Naive B cell (primary cell): ENCODE measurements at regions not wholly inside any gene's neighbourhood (a gene's known extent, or its start where the extent isn't known, plus 50 kb on each side); places are given as distances from the start of the nearest gene placed in this dataset.
"Not testable (repeated sequence)": the region's sequence is repeated elsewhere in the genome, so short reads cannot be mapped to it uniquely, and the experiment has no call there.

Experiments used
- ATAC-seq, 2 donors: fragments of 150-1000 bp; cut with Tn5 transposase; 2 replicates each; pipeline ENCODE4 v1.10.0; 2021; ENCODE audit warnings: low read depth in 2 of 2, mild to moderate bottlenecking in 2 of 2, moderate library complexity in 2 of 2
- DNase-seq: peaks from one replicate; pipeline ENCODE4 v3.0.0; 2022
- H3K27ac Mint-ChIP-seq, 6 donors: one replicate each; pipeline ENCODE4 v1.8.0; 2020 to 2022; ENCODE audit warnings: mild to moderate bottlenecking in 6 of 6, mixed read lengths in 6 of 6, moderate library complexity in 5 of 6, inconsistent platforms in 2 of 6
- H3K27me3 Mint-ChIP-seq, 3 donors: one replicate each; pipeline ENCODE4 v1.8.0; 2021 to 2022; ENCODE audit warnings: mixed read lengths in 3 of 3, mild to moderate bottlenecking in 1 of 3
- H3K36me3 Mint-ChIP-seq, 2 donors: one replicate each; pipeline ENCODE4 v1.8.0; 2020 to 2022; ENCODE audit warnings: mixed read lengths in 2 of 2, inconsistent platforms in 1 of 2, mild to moderate bottlenecking in 1 of 2
- H3K4me1 Mint-ChIP-seq, 3 donors: one replicate each; pipeline ENCODE4 v1.8.0; 2020 to 2022; ENCODE audit warnings: mixed read lengths in 3 of 3, inconsistent platforms in 1 of 3, mild to moderate bottlenecking in 1 of 3, moderate library complexity in 1 of 3
- H3K4me3 Mint-ChIP-seq, 8 donors: one replicate each; pipeline ENCODE4 v1.8.0; 2020 to 2022; ENCODE audit warnings: mild to moderate bottlenecking in 8 of 8, mixed read lengths in 8 of 8, moderate library complexity in 8 of 8, inconsistent platforms in 2 of 8
- H3K9me3 Mint-ChIP-seq, 7 donors: one replicate each; pipeline ENCODE4 v1.8.0; 2020 to 2022; ENCODE audit warnings: mixed read lengths in 7 of 7, mild to moderate bottlenecking in 5 of 7, inconsistent platforms in 2 of 7, moderate library complexity in 1 of 7

DNA sequence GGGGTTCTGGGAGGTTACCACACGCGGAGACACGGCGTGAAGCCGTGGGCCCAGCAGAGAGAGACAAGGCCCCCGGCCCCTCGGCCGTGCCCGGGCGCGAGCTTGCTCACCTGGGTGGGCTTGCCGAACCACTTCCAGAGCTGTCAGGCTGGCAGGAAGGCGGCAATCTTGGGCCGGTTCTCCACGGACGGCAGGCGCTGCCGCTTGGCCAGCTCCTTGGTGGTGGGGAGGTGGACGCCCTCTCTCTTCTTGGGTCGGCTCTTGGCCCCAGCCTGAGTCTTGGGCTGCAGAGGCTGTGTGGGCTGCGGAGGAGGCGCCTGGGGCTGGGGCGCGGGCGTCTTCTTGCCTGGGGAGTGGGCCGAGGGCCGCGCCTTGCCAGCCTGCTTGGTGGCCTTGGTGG is 426.5 kb upstream of the ZNF722 start:
- not testable (repeated sequence) for ATAC-seq, H3K27me3 Mint-ChIP-seq, H3K27ac Mint-ChIP-seq, H3K36me3 Mint-ChIP-seq, H3K4me3 Mint-ChIP-seq, DNase-seq, H3K4me1 Mint-ChIP-seq
- peaks cover 8 to 17% (median 12%) of the 10 kb centered on the region in 7 donors for H3K9me3 Mint-ChIP-seq

GRCh38 chr7:63572956-63573355 is 425.7 kb upstream of the ZNF722 start:
- not testable (repeated sequence) for H3K27ac Mint-ChIP-seq, H3K4me3 Mint-ChIP-seq, H3K4me1 Mint-ChIP-seq, DNase-seq, H3K36me3 Mint-ChIP-seq, ATAC-seq, H3K27me3 Mint-ChIP-seq
- H3K9me3 Mint-ChIP-seq, result peaks cover 10 to 18% (median 14%) of the 10 kb centered on the region in 7 donors

GRCh38 chr7:63573412-63573811 is 425.2 kb upstream of the ZNF722 start:
- DNase-seq, H3K27me3 Mint-ChIP-seq, H3K27ac Mint-ChIP-seq, H3K36me3 Mint-ChIP-seq, H3K4me3 Mint-ChIP-seq, H3K4me1 Mint-ChIP-seq, ATAC-seq: not testable (repeated sequence)
- H3K9me3 Mint-ChIP-seq, result peaks cover 9 to 21% (median 17%) of the 10 kb centered on the region in 7 donors

DNA sequence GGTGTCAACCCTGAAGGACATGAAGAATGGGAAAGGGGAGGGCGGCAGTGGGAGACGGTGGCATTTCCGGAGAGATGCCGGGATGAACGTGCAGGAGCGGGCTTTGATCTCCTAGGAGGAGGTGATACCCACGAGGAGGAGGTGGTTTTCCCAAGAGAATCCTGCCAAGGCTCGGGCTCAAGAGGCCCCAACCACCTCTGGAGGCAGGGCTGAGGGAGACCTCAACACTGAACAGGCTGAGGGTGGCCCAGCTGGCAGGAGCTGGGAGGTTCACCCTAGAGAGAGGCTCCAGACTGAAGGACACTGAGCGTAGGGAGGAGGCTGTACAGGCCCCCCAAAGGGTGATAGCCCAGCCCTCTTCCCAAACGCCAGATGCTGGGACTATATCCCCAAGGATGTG is 422.2 kb upstream of the ZNF722 start:
- not testable (repeated sequence) for H3K4me3 Mint-ChIP-seq, H3K27ac Mint-ChIP-seq, DNase-seq, H3K36me3 Mint-ChIP-seq, H3K27me3 Mint-ChIP-seq, H3K4me1 Mint-ChIP-seq, ATAC-seq
- H3K9me3 Mint-ChIP-seq, result peaks cover 8 to 28% (median 22%) of the 10 kb centered on the region in 7 donors

GRCh38 chr7:63577066-63577465 is 421.6 kb upstream of the ZNF722 start:
- H3K9me3 Mint-ChIP-seq, result peaks cover 8 to 28% (median 22%) of the 10 kb centered on the region in 7 donors
- not testable (repeated sequence) for H3K27me3 Mint-ChIP-seq, ATAC-seq, H3K4me3 Mint-ChIP-seq, DNase-seq, H3K27ac Mint-ChIP-seq, H3K4me1 Mint-ChIP-seq, H3K36me3 Mint-ChIP-seq

- peaks cover 8 to 30% (median 22%) of the 10 kb centered on the region in 7 donors for H3K9me3 Mint-ChIP-seq
- ATAC-seq, H3K4me3 Mint-ChIP-seq, DNase-seq, H3K4me1 Mint-ChIP-seq, H3K36me3 Mint-ChIP-seq, H3K27me3 Mint-ChIP-seq, H3K27ac Mint-ChIP-seq: not testable (repeated sequence)
These were observed 418.6 kb upstream of the ZNF722 start for GRCh38 chr7:63580045-63580444.

- H3K27me3 Mint-ChIP-seq, H3K4me1 Mint-ChIP-seq, DNase-seq, H3K27ac Mint-ChIP-seq, H3K36me3 Mint-ChIP-seq, ATAC-seq: not testable (repeated sequence)
- peaks cover 8 to 30% (median 22%) of the 10 kb centered on the region in 7 donors for H3K9me3 Mint-ChIP-seq
- peak overlapping the region in 1 of 8 donors; percentile 6 for H3K4me3 Mint-ChIP-seq
These were observed 417.9 kb upstream of the ZNF722 start for GRCh38 chr7:63580536-63581300.

- not testable (repeated sequence) for H3K4me1 Mint-ChIP-seq, H3K4me3 Mint-ChIP-seq, H3K27ac Mint-ChIP-seq, H3K27me3 Mint-ChIP-seq, DNase-seq, H3K36me3 Mint-ChIP-seq, ATAC-seq
- peaks cover 4 to 24% (median 15%) of the 10 kb centered on the region in 7 donors for H3K9me3 Mint-ChIP-seq
These were observed 415.9 kb upstream of the ZNF722 start for GRCh38 chr7:63582771-63583170.

DNA sequence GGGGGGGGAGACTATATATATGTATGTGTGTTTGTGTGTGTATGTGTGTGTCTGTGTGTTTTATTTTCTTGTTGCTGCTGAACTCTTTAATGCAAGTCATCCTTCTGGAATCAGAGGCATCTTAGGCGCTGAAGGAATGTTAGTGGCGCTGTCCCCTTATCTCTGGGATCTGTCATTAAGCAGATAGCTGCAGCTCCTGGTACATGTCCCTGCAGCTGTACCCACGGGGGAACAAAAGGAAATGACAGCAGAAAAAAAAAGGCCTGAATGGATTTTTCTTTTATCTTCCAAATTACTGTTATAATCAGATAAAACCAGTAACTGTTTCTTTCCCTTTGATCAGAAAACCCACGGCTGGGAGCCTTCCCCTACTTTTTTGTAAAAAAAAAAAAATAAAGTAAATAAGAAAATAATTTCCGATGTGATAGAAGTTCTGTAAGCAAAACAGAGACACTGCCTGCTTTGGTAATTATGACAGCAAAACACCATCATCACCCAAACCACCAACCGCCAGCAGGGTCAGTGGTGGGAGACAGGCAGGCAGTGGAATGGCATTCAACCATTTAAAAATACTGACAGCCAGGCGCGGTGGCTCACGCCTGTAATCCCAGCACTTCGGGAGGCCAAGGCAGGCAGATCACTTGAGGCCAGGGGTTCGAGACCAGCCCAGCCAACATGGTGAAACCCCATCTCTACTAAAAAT is 411.3 kb upstream of the ZNF722 start:
- not testable (repeated sequence) for H3K36me3 Mint-ChIP-seq, ATAC-seq, H3K4me1 Mint-ChIP-seq, H3K4me3 Mint-ChIP-seq, H3K27ac Mint-ChIP-seq, H3K9me3 Mint-ChIP-seq, H3K27me3 Mint-ChIP-seq, DNase-seq

DNA sequence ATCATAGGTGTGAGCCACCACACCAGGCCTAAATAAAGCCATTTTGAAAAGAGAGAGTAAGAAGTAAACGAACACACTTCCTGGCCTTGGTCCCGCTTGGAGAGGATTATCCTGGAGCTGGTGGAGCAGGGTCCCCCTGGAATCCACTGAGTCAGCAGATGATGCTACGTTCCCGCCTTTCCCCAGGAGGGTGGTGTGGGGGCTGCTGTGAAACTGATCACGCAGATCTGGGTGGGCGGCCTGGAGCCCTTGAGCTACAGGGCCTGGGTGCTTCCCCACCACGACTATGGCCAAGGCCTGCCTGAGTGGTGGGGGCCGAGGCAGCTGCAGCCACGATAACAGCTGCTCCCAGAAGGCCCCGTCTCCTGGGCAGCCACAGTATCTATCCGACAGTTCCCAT is 407.4 kb upstream of the ZNF722 start:
- not testable (repeated sequence) for ATAC-seq, H3K27me3 Mint-ChIP-seq, H3K36me3 Mint-ChIP-seq, DNase-seq, H3K4me1 Mint-ChIP-seq, H3K9me3 Mint-ChIP-seq, H3K4me3 Mint-ChIP-seq, H3K27ac Mint-ChIP-seq

DNA sequence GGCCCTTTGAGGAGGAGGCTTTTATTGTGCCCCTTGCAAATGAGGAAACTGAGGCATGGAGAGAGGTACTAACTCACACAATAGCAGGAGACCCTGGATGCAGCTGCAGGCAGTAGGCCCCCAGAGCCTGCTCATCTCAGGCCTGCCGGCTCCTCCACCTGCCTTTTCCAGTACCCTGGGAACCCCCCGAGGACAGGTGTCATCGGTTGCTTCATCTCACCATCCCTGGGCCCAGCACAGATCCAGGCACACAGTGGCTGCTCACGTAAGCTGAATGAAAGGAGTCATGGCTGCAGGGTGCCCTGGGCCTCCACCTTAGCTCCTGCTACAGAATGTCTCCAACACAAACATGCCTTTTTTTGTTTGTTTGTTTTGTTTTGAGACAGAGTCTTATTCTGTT is 394.8 kb upstream of the ZNF722 start:
- H3K9me3 Mint-ChIP-seq, H3K27me3 Mint-ChIP-seq, ATAC-seq, H3K27ac Mint-ChIP-seq, DNase-seq, H3K4me1 Mint-ChIP-seq, H3K4me3 Mint-ChIP-seq, H3K36me3 Mint-ChIP-seq: not testable (repeated sequence)

DNA sequence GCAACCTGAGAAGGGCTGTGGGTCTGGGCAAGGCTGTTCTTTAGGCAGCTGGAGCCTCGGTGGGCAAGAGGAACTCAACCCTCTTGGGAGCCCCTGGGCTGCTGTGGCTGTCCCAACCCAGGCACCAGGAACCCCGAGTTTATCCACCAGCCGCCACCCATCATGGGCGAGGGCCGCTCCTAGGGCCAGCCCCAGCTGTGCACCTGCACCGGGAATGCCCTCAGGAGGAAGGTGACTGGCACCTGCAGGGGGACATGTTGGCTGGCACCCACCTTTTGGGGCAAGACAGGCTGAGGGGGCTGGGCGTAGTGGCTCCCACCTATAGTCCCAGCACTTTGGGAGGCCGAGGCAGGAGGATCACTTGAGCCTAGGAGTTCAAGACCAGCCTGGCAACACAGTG is 393.8 kb upstream of the ZNF722 start:
- not testable (repeated sequence) for H3K4me3 Mint-ChIP-seq, DNase-seq, H3K27me3 Mint-ChIP-seq, H3K36me3 Mint-ChIP-seq, H3K27ac Mint-ChIP-seq, ATAC-seq, H3K4me1 Mint-ChIP-seq, H3K9me3 Mint-ChIP-seq

DNA sequence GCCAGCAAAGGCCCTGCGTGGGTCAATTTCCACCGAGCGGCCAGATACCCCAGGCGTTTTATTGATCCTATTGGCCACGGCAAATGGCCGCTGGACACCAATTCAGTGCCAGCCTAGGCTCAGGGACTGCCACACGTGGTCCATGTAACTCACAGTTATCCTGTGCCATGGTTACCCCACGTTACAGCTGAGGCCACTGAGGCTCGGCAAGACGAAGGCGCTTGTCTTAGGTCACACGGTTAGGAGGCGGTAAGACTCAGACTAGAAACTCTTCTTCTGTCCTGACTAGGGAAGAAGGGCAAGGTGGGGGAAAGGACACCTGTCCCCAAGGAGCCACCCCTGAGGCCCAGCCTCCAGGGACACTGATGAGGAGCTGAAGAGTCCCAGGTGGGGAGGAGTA is 381.1 kb upstream of the ZNF722 start:
- DNase-seq, H3K27me3 Mint-ChIP-seq, H3K27ac Mint-ChIP-seq, H3K36me3 Mint-ChIP-seq, ATAC-seq, H3K9me3 Mint-ChIP-seq, H3K4me3 Mint-ChIP-seq, H3K4me1 Mint-ChIP-seq: not testable (repeated sequence)

- H3K27ac Mint-ChIP-seq, H3K9me3 Mint-ChIP-seq, H3K4me1 Mint-ChIP-seq, ATAC-seq, DNase-seq, H3K36me3 Mint-ChIP-seq, H3K27me3 Mint-ChIP-seq, H3K4me3 Mint-ChIP-seq: not testable (repeated sequence)
These were observed 378.4 kb upstream of the ZNF722 start for GRCh38 chr7:63620169-63620735.
